HG02852 (cell line): ENCODE measurements at regions not wholly inside any gene's neighbourhood (a gene's known extent, or its start where the extent isn't known, plus 50 kb on each side); places are given as distances from the start of the nearest gene placed in this dataset.

Experiments used
- ATAC-seq: cut with Tn5 transposase; IDR thresholded peaks from one replicate; pipeline ENCODE4 v1.9.1; 2021; ENCODE audit warnings: mild to moderate bottlenecking, moderate library complexity; ENCODE audit not compliant: unreplicated experiment

DNA sequence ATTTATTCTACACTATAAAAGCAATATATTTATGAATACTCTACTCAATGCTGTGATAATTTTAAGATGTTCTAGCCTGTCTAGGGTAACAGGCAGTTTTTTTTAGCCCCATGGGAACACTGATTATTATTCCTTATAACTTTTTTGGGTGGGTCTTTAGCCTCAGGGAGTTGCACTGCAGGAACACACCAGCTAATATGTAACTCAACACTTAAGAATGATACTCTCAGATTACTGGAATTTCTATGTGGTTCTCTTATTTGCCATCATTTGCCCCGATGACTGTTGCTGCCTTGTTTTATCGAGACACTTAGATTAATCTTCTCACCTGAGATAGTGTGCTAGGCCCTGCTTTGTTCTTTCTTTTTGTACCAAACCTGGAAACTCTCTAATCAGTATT, 396.9 kb upstream of the SLITRK1 start:
- ATAC-seq: no peak

DNA sequence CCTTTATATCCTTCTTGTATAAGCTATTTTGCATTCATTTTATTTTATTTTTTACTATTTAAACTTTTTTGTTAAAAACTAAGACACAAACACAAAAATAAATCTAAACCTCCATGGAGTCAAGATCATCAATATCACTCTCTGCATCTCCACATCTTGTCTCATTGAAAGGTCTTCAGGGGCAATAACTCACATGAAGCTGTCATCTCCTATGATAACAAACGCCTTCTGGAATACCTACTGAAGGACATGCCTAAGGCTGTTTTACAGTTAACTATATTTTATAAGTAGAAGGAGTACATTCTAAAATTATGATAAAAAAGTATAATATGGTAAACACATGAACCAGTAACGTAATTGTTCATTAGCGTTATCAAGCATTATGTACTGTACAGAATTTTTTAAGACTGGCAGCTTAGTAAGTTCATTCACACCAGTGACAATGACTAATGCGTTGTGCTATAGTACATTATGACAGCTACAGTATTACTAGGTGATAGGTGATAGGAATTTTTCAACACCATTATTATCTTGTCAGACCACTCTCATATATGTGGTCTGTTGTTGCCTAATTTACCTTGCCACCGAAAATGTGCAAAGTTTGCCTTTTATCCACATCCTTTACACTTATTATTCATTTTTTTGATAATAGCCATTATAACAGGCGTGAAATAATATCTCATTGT, 390.7 kb upstream of the SLITRK1 start:
- no peak for ATAC-seq

DNA sequence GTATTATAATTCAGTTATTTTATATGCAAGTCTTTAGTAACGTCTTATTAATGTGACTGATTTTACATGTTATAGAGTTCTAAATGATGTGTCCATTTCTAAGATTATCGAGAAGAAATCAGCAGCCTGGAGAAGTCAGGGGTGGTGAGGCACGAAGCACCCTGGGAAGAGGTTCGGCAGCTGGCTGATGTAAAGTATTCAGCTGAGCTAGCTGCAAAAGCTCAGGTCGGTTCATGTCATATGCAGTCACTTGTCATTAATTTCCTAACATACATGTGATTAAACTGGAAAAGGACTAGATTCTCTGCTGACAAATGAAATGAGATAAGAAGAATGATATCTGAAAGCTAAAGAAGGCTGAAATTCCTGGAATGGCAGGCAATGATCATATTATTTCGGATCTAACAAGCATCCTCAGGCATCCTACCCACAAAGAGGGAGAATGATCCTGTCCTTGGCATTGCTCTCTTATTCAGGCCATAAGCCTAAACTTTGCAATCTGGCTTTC, 383.0 kb upstream of the SLITRK1 start:
- ATAC-seq: no peak

DNA sequence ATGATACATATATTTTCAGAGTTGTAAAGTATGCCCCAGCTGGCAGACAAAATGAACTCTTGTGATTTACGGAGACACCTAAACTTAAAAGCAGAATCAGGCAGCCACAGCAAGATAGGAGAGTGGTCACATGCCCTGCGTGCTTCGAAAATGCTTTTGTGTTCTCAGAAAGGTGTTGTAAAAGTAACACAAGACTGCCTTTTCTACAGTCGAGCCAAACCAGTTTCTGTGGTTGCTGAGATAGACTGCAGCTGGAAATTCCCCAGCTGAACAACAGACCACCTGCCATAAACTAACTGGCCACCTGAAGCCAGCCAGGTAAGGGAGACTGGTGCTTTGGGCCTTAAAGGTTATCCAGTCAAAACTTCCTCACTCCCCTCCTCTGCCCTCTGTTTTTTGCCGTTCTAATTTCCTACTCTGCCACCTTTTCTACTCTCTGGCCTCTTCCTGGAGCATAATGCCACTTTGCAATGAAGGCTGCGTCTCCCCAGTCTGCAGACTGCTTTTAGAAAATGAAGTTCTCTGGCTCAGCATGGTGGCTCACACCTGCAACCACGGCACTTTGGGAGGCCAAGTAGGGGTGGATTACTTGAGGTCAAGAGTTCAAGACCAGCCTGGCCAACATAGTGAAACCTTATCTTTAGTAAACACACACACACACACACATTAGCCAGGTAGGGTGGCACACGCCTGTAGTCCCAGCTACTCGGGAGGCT, 381.2 kb upstream of the SLITRK1 start:
- ATAC-seq: no peak

DNA sequence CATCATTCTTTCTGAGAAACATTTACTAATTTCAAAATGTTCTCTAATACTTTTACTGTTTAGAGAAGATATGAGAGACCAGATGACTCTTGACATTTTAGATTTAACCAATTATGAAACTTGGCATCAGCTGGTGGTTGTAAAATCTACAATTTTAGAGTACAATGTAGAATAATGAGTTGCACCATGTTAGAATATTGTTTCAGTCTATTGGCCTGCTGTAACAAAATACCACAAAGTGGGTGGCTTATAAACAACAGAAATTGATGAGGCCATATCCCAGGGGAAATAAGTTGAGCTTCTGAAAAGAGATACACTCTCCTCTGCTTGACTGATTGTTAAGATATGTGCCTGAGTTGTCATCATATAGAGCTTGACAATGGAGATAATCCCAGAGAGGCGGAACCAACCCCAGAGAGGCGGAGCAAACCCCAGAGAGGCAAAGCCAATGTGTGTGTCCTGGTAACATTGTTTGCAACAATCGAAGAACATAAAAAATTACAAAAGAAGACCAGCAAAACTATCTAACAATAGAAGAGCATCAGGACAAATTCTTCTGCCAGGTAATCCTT, 373.0 kb upstream of the SLITRK1 start:
- no peak for ATAC-seq

DNA sequence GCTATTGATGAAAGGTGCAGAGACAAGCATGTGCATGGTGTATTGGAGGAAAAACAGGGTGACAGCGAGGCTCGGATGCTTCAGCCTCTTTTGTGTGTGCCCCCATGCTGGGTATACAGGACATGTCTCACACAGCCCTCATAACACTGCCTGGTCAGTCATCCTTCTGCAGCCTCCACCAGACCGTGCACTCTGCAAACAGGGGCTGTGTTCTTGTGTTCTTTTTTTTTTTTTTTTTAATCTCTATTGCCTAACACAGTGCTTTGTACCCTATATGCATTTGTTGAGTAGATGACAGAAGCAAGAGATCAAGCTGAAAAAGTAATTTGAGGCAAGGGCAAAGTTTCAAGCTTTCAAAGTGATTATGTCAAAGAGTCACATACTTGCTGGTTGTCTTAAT, 367.2 kb upstream of the SLITRK1 start:
- ATAC-seq: no peak

DNA sequence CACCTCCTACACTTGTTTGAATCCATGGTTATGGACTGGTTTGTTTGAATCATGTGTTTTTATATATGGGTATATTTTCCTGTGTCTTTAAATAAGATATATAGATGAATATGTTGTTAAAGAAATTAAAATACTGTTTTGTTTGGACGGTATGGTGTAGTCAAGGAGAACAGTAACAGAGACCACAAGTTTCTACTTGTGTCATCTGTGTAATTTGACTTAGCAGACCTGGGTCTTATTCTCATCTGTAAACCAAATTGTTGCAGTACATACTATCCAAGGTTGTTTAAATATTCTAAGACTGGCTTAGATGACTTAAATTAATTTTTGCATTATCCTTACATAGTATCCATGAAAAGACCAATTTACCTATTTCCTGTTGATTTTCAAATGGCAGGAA, 361.1 kb upstream of the SLITRK1 start:
- ATAC-seq: no peak

DNA sequence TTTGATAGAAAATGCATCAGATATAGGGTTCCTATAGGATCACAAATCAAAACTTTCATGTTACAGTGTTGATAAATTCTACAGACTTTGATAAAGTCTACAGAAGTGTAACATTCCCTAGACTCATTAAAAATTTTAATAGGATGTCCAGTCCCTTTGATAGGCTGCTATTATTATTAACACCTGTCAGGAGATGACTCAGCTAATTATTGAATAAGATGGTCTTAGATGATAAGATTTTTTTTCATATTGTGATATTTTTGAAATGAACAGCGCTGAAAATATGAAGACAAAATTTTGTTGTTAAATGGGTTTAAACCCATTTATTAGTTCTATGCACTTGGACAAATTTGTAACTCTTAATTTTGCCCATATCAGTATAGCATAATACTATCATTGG, 356.8 kb upstream of the SLITRK1 start:
- no peak for ATAC-seq

DNA sequence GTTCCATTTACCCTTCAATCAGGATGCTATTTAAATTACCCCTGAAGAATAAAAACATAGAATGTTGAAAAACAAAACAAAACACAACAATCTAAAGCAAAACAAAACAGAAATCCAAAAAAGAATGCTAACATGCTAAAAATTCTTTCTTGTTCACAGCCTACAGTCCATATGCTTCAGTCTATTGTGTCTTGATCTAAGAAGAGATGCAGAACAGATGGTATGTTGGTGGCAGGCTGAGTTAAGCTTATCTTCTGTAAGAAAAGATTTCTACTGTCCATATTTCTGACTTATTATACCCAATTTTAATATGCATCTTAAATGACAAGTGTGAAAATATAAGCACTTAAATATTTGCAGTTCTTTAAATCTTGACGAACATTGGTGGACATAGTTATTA, 356.1 kb upstream of the SLITRK1 start:
- no peak for ATAC-seq

DNA sequence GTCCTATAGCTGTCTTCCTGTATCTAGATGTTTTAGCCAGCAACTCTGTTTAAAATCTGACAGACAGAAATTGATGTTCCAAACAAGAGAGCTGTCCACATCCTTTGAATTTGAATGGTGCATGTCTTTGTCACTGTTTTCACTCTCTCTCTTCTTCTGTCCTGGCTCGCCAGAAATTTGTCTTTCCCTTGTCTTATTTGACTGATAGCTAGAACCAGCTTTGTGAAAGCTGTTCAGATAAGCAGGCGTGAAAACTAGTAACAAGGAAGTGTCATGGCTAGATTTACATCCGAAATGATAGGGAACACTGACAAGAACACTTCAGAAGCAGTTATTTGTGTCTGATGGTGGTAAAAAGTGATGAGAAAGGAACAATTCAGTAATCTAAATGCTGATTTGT, 354.9 kb upstream of the SLITRK1 start:
- no peak for ATAC-seq

DNA sequence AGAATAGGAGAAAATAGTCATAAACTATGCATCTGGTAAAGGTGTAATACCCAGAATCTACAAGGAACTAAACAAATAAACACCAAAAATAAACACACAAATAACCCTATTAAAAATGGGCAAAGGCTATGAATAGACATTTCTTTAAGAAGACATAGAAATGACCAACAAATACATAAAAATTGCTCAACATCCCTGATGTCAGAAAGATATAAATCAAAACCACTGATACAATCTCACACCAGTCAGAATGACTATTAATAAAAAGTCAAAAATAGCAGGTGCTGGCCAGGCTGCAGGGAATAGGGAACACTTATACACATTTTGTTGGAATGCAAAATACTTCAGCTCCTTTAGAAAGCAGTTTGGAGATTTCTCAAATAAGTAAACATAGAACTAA, 352.1 kb upstream of the SLITRK1 start:
- no peak for ATAC-seq

DNA sequence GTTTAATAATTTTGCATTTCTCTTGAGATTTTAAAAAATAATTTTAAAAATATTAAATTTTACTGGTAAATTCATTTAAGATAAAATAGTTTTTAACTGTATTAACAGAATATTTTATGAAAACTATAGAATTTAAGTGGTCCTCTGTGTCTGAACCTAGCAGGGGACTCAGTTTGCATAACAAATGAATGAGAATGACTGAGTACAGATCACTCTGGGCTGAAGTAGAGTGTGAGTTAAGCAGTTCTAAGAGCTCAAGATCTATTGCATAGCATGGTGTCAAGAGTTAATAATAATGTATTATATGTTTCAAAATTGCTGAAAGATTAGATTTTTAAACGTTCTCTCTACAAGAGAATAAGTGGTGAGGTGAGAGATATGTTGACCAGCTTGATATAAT, 348.3 kb upstream of the SLITRK1 start:
- no peak for ATAC-seq

DNA sequence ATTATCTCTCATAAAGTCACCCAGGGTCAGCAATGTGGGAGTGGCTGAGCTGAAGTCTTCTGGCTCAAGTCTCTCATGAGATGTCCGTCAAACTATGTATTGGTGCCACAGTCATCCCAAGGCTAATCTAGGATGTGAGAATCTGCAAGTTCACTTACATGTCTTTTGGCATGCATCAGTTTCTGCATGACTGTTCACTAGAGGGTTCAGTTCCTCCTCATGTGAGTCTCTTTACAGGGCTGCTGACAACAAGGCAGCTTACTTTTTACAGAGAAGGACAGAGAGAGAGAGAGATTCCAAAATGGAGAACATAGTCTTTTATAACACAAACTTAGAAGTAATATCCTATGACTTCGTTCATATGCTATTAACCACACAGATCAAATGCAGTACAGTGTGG, 328.8 kb upstream of the SLITRK1 start:
- no peak for ATAC-seq

DNA sequence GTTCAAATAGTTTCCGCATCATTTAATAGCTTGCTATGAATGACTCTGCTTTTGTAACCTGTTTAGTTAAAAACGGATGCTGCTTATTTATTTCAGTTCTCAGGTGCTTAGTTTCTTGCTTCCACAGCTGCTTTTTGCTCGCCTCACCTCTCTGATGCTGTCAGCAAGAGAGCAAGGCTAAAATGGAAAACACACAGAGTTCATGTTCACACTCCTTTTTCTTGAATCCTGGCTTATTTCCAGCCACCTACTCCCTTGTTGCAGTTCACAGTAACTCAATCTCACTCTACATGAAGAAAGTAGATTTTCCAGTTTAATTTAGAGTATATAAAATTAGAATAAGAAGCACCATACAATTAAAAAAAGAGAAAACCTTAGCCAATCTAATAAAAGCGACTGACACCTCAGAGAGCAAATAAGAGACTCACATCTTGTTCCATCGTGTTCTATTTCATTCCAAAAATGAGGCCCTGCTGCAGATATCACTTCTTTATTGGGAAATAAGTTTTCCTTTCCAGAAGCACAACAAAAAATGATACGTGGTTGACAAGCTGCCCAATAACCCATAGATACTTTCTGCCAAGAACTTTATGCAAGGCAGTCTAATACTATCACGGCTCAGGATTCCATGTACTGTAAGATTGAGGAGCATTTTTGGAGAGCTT, 326.1 kb upstream of the SLITRK1 start:
- ATAC-seq: no peak

DNA sequence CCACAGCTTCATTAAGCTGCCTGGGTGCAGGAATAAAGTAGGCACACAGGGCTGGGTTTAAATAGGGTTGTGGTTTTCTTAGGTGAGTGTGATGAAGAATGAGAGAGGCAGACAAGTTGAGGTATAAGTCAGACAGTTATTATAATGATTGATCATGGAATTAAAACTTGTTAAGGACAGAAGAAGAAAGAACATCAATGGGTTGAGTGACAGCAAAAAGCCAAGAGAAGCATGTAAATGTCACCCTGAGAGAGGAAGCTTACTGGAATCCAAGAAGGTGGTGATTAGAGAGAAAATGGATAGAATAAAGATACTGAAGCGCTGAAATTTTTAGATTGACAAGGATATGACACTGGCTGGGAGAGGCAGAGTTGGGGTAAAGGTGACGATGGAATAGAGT, 325.2 kb upstream of the SLITRK1 start:
- ATAC-seq: no peak

DNA sequence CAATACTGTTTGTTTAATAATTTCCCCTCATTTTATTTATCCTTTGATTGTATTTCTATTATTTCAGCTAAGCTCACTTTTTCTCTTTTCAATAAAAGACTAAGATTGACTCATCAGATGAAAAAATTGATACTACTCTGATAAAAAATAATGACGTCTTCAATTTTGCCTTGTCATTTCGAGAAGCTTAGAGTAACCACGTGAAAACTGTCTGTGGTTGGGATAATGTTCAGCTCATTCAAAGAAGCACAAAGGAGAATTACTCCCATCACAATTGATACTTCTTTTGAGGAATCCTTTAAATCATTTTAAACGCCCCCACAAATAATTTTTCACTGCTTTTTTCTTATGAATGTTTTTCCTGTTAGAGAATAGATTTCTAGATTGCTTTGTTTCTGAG, 318.7 kb upstream of the SLITRK1 start:
- ATAC-seq: no peak

DNA sequence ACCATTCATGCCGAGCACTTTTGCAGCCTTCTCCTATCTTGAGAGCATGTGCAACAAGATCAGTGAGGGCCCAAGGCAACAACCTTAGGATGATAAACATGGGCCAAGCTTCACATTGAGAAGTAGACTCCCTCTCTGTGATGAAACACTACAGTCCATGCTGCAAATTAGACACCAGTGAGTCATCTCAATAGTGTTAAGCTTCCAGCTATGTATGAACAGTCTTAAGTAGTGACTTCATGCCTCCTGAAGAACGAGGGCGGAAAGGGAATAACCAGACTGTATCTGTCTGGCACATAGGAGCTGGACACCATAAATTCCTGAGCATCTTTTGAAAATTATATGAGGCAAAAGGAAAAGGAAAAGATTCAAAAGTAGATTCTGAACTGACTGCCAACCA, 309.9 kb upstream of the SLITRK1 start:
- no peak for ATAC-seq

DNA sequence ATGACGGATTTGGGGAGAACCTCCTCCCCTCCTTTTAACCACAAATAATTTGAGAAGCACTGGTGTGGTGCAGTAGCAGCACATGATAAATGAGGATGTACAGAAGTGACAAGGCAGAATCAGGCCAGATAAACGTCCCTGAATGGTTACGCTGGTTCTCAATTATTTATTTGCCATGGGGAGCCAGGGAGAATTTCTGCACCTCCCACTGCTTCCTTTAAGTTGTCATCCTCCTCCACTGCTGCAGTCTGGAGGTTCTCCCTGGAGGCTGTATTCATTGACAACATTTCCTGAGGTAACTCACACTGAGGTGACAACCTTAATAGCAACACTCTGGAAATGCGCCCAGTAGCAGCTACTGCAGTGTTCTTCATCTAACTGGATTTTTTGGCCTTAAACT, 308.9 kb upstream of the SLITRK1 start:
- no peak for ATAC-seq

DNA sequence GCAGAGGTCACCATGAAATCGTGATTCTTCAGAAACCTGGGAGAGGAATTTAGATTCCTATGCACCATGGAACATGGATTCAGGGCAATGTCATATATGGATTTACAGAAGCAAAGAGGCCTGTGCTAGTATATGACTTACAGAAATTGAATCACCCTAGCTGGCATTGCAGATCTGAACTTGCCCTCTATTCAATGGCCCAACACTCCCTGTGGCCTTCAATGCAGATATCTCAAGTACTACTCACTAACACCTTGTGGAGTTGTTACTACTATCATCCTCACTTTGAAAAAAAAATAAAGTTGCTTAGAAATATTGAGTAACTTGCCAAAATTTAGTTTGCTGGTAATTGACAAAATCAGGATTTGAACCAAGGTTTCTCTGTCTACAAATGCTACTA, 305.4 kb upstream of the SLITRK1 start:
- ATAC-seq: no peak

DNA sequence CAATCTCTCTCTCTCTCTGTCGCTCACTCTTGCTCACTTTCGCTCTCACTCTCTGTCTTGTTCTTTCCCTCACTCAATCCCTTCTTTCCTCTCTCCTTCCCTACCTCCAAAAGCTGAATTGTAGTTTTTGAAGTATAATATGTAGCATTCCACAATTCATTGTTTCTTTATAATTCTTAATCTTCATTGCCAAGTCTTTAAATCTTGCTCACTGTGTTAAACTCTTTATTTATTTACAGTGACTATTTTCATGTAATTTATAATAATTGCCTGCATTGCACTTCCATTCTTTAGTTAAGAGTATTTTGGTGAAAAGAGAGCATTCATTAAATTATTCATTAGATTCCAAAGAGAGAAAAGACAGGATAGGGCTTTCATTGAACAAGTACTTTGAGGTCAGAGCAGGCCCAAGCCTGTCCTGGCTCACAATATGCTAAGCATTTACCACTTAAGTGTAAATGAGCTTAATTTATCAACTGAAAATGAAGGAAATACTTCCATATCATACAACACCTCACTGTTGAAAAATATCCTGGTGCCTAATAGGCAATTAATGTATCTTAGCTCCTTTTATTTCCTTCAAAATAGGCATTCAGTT, 257.4 kb upstream of the SLITRK1 start:
- ATAC-seq: no peak

DNA sequence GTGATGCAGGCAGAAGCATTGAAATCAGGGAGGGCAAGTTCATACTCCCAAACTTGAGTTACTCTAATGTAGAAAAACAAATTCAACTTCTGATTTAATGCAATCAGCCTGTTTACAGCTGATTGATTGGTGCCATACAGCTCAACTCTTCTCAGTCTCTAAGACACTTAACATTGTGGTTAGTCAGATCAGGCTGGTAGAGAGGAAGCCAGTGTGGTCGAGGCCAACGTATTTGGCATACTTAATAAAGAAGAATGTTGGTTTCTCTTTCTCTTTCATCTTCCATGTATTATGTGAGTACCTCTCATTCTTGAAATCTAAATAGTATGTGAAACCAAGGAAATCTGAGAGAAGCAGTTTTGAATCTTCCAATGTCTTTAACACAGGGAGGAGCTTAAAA, 255.0 kb upstream of the SLITRK1 start:
- peak; percentile 82 for ATAC-seq
